Neuronal stem cell (in vitro differentiated cells): ENCODE measurements at regions not wholly inside any gene's neighbourhood (a gene's known extent, or its start where the extent isn't known, plus 50 kb on each side); places are given as distances from the start of the nearest gene placed in this dataset.

Experiments used
- DNase-seq: peaks from one replicate; pipeline ENCODE4 v3.0.0-alpha.2; 2013; ENCODE audit warnings: low spot score
- H2AFZ ChIP-seq: one replicate; pipeline ENCODE4 v1.6.1; 2013; ENCODE audit warnings: mild to moderate bottlenecking, low read length, inconsistent platforms
- H2AK5ac ChIP-seq: 2 replicates; pipeline ENCODE4 v1.6.1; 2013; ENCODE audit warnings: low read depth, mild to moderate bottlenecking, inconsistent platforms, low read length, moderate library complexity, mixed read lengths
- H2BK120ac ChIP-seq: 2 replicates; pipeline ENCODE4 v1.6.1; 2013; ENCODE audit warnings: low read depth, mild to moderate bottlenecking, inconsistent platforms, low read length, moderate library complexity, mixed read lengths
- H2BK12ac ChIP-seq: one replicate; pipeline ENCODE4 v1.6.1; 2013; ENCODE audit warnings: low read length, inconsistent platforms
- H2BK15ac ChIP-seq: 2 replicates; pipeline ENCODE4 v1.6.1; 2013; ENCODE audit warnings: mild to moderate bottlenecking, low read length, inconsistent platforms, mixed read lengths
- H2BK5ac ChIP-seq: one replicate; pipeline ENCODE4 v1.6.1; 2013; ENCODE audit warnings: inconsistent platforms, mild to moderate bottlenecking, low read length, moderate library complexity
- H3K14ac ChIP-seq: one replicate; pipeline ENCODE4 v1.6.1; 2013; ENCODE audit warnings: low read length, inconsistent platforms
- H3K18ac ChIP-seq: 2 replicates; pipeline ENCODE4 v1.6.1; 2013; ENCODE audit warnings: low read length, inconsistent platforms
- H3K23ac ChIP-seq: 2 replicates; pipeline ENCODE4 v1.6.1; 2013; ENCODE audit warnings: low read depth, mild to moderate bottlenecking, mixed read lengths, low read length, inconsistent platforms; ENCODE audit not compliant: poor library complexity
- H3K27ac ChIP-seq: replicated peaks from 3 replicates; pipeline ENCODE4 v1.5.1; 2013; ENCODE audit warnings: low read length, inconsistent platforms
- H3K27me3 ChIP-seq, 3 experiments: 2 replicates each; pipeline ENCODE4 v1.6.1; 2013; ENCODE audit warnings: low read length in 3 of 3, mild to moderate bottlenecking in 2 of 3, inconsistent platforms in 1 of 3, low read depth in 1 of 3, mixed read lengths in 1 of 3, moderate library complexity in 1 of 3; ENCODE audit not compliant: control insufficient read depth in 3 of 3, insufficient read depth in 3 of 3
- H3K36me3 ChIP-seq, 2 donors: replicated peaks in 1 of 2; 2 replicates each; pipeline ENCODE4 v1.6.1; 2013; ENCODE audit warnings: low read length in 2 of 2; ENCODE audit not compliant: control insufficient read depth in 2 of 2, insufficient read depth in 2 of 2
- H3K4ac ChIP-seq: 2 replicates; pipeline ENCODE4 v1.6.1; 2013; ENCODE audit warnings: inconsistent platforms, mild to moderate bottlenecking, low read length, moderate library complexity
- H3K4me1 ChIP-seq, 2 donors: 1 replicate in 1 of 2; 2 replicates in 1 of 2; pipeline ENCODE4 v1.6.1; 2013; ENCODE audit warnings: low read length in 2 of 2, low read depth in 1 of 2; ENCODE audit not compliant: control insufficient read depth in 2 of 2, insufficient read depth in 1 of 2
- H3K4me2 ChIP-seq: one replicate; pipeline ENCODE4 v1.6.1; 2013; ENCODE audit warnings: mild to moderate bottlenecking, low read length, inconsistent platforms; ENCODE audit not compliant: insufficient read depth, poor library complexity, severe bottlenecking
- H3K4me3 ChIP-seq, 2 donors: 2 replicates each; pipeline ENCODE4 v1.5.1; 2013; ENCODE audit warnings: low read length in 2 of 2, mild to moderate bottlenecking in 2 of 2, inconsistent platforms in 1 of 2, moderate library complexity in 1 of 2
- H3K79me1 ChIP-seq: one replicate; pipeline ENCODE4 v1.6.1; 2013; ENCODE audit warnings: low read depth, mild to moderate bottlenecking, inconsistent platforms, low read length, moderate library complexity
- H3K9ac ChIP-seq: one replicate; pipeline ENCODE4 v1.6.1; 2013; ENCODE audit warnings: mild to moderate bottlenecking, low read depth, low read length, inconsistent platforms; ENCODE audit not compliant: poor library complexity
- H3K9me3 ChIP-seq, 2 donors: replicated peaks in 1 of 2; 2 replicates each; pipeline versions ENCODE3 to v1.6.1; 2013; ENCODE audit warnings: low read length in 2 of 2, mild to moderate bottlenecking in 2 of 2, inconsistent platforms in 1 of 2, low read depth in 1 of 2, mixed read lengths in 1 of 2, moderate library complexity in 1 of 2; ENCODE audit not compliant: control insufficient read depth in 2 of 2, insufficient read depth in 1 of 2
- H4K8ac ChIP-seq: one replicate; pipeline ENCODE4 v1.6.1; 2013; ENCODE audit warnings: low read depth, mild to moderate bottlenecking, inconsistent platforms, low read length, moderate library complexity
- H4K91ac ChIP-seq: one replicate; pipeline ENCODE4 v1.6.1; 2013; ENCODE audit warnings: low read length, low read depth, mild to moderate bottlenecking, inconsistent platforms; ENCODE audit not compliant: poor library complexity
- WGBS, 2 donors: extraction: QIAGEN DNeasy Blood & Tissue Kit; methylation state at CpG; one replicate each; pipeline ENCODE4 v1.1.7; 2013; ENCODE audit warnings: missing lambda C conversion rate in 2 of 2, mixed read lengths in 1 of 2; ENCODE audit not compliant: insufficient read length in 2 of 2, insufficient replicate concordance in 1 of 2; ENCODE audit errors: extremely low coverage in 2 of 2; 5-methylcytosine and 5-hydroxymethylcytosine counted together

DNA sequence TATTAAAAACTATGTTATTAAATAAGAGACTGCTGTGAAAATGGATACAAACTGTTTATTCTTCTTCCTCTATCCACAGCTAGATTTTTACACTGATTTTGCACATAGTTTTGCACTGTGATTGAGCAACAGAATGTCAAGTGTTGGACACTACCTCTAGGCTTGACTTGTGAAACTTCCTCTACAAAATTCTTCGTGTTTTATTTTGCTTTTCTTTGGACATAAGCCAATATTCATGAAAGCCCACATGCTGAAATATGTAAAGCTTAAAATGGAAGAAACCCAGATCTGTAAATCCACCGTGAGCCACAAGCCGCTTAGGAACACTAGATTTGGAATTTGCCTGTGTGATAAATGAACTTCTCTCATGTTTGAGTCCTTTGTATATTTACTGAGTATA, 849.4 kb downstream of the FSTL5 start:
- no peaks in the 10 kb centered on the region for H3K36me3 ChIP-seq
- H3K4me2 ChIP-seq: no peak overlapping the region
- H4K8ac ChIP-seq: no peak overlapping the region
- no peak overlapping the region for H4K91ac ChIP-seq
- H3K27me3 ChIP-seq: no peaks in the 10 kb centered on the region
- H2BK15ac ChIP-seq: no peak overlapping the region
- WGBS, 2 donors: no CpG with 5 or more reads among the region's 3 CpGs
- no peak overlapping the region for H3K4ac ChIP-seq
- H2AK5ac ChIP-seq: no peak overlapping the region
- no peak overlapping the region for H2BK5ac ChIP-seq
- H3K9me3 ChIP-seq: no peaks in the 10 kb centered on the region
- H3K4me1 ChIP-seq: no peaks in the 10 kb centered on the region
- no peak overlapping the region for H3K23ac ChIP-seq
- no peak overlapping the region for H2BK12ac ChIP-seq
- no peak overlapping the region for H3K9ac ChIP-seq
- no peak overlapping the region for H3K4me3 ChIP-seq
- no peak overlapping the region for H3K27ac ChIP-seq
- no peak for DNase-seq
- H3K79me1 ChIP-seq: no peaks in the 10 kb centered on the region
- no peak overlapping the region for H3K18ac ChIP-seq
- H3K14ac ChIP-seq: no peak overlapping the region
- H2AFZ ChIP-seq: no peak overlapping the region
- no peak overlapping the region for H2BK120ac ChIP-seq

DNA sequence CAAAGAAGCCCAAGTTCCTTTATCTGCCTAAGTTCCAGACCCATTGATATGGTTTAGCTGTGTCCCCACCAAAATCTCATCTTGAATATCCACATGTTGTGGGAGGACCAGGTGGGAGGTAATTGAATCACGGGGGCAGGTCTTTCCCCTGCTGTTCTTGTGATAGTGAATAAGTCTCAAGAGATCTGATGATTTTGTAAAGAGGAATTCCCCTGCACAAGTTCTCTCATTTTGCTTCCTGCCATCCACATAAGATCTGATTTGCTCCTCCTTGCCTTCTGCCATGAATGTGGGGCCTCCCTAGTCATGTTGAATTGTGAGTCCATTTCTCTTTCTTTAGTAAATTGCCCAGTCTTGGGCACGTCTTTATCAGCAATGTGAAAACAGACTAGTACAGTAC, 860.2 kb downstream of the FSTL5 start:
- no peaks in the 10 kb centered on the region for H3K27me3 ChIP-seq
- no peak overlapping the region for H3K4ac ChIP-seq
- no peaks in the 10 kb centered on the region for H3K36me3 ChIP-seq
- no peak overlapping the region for H2BK15ac ChIP-seq
- no peak for DNase-seq
- no peak overlapping the region for H3K9ac ChIP-seq
- H2AK5ac ChIP-seq: no peak overlapping the region
- no peak overlapping the region for H2AFZ ChIP-seq
- WGBS, 2 donors: no CpG with 5 or more reads among the region's 2 CpGs
- H2BK5ac ChIP-seq: no peak overlapping the region
- no peak overlapping the region for H4K91ac ChIP-seq
- H2BK12ac ChIP-seq: no peak overlapping the region
- H3K79me1 ChIP-seq: no peaks in the 10 kb centered on the region
- H3K4me2 ChIP-seq: no peak overlapping the region
- H4K8ac ChIP-seq: no peak overlapping the region
- no peak overlapping the region for H3K4me3 ChIP-seq
- no peak overlapping the region for H2BK120ac ChIP-seq
- no peak overlapping the region for H3K18ac ChIP-seq
- H3K9me3 ChIP-seq: no peaks in the 10 kb centered on the region
- H3K23ac ChIP-seq: no peak overlapping the region
- no peaks in the 10 kb centered on the region for H3K4me1 ChIP-seq
- no peak overlapping the region for H3K27ac ChIP-seq
- H3K14ac ChIP-seq: no peak overlapping the region

DNA sequence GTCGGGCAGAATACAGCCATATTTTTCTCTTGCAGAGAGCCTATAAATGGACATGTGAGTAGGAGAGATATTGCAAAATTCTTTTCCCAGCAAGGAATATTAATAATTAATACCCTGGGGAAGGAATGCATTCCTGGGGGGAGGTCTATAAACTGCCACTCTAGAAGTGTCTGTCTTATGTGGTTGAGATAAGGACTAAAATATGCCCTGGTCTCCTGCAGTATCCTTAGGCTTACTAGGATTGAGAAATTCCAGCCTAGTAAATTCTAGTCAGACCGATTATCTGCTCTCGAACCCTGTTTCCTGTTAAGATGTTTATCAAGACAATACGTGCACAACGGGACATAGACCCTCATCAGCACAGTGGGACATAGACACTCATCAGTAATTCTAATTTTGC, 872.6 kb downstream of the FSTL5 start:
- no peak overlapping the region for H2AK5ac ChIP-seq
- H3K4me3 ChIP-seq: no peak overlapping the region
- no peaks in the 10 kb centered on the region for H3K9me3 ChIP-seq
- H2AFZ ChIP-seq: no peak overlapping the region
- H2BK15ac ChIP-seq: no peak overlapping the region
- no peak overlapping the region for H3K23ac ChIP-seq
- H2BK12ac ChIP-seq: no peak overlapping the region
- peaks cover 0 to 1% (median 0%) of the 10 kb centered on the region in 3 experiments for H3K27me3 ChIP-seq
- H2BK5ac ChIP-seq: no peak overlapping the region
- no peak for DNase-seq
- H3K79me1 ChIP-seq: no peaks in the 10 kb centered on the region
- no peak overlapping the region for H4K91ac ChIP-seq
- H2BK120ac ChIP-seq: no peak overlapping the region
- H3K9ac ChIP-seq: no peak overlapping the region
- no peak overlapping the region for H3K18ac ChIP-seq
- no peaks in the 10 kb centered on the region for H3K4me1 ChIP-seq
- WGBS, 2 donors: no CpG with 5 or more reads among the region's 5 CpGs
- H3K4me2 ChIP-seq: no peak overlapping the region
- H3K4ac ChIP-seq: no peak overlapping the region
- H3K36me3 ChIP-seq: no peaks in the 10 kb centered on the region
- H3K14ac ChIP-seq: no peak overlapping the region
- no peak overlapping the region for H3K27ac ChIP-seq
- H4K8ac ChIP-seq: no peak overlapping the region

DNA sequence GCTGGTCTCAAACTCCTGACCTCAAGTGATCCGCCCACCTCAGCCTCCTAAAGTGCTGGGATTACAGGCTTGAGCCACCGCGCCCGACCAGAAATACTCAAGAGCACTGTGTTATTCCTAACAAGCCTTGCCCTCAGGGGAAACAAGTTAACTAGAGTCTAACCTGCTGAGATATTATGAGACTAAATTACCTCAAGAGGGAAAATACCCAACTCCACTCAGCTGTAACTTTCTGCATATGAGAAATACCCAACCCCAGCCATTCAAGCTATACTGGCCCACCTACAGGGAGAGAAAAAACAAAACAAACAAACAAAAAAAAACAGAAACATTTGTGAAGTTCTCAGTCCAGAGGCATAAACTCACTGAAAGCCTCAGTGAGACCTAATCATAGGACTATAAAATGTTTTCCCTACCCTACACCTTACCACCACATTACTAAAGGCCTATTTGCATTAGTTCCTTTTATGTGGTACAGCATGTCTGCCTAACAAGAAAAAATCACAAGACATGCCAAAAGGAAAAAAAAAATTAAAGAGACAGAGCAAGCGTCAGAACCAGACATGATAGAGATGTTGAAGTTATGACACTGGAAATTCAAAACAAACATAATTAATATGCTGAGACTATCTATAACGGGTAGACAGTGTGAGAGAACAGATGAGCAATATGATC, 876.0 kb downstream of the FSTL5 start:
- H3K36me3 ChIP-seq: no peaks in the 10 kb centered on the region
- no peak overlapping the region for H3K23ac ChIP-seq
- H2BK12ac ChIP-seq: no peak overlapping the region
- H3K4me1 ChIP-seq: no peaks in the 10 kb centered on the region
- no peak overlapping the region for H3K27ac ChIP-seq
- no peaks in the 10 kb centered on the region for H3K9me3 ChIP-seq
- no CpG with 5 or more reads among the region's 6 CpGs for whole genome bisulfite sequencing, 2 donors
- no peak overlapping the region for H3K9ac ChIP-seq
- no peak overlapping the region for H3K18ac ChIP-seq
- no peak overlapping the region for H2BK5ac ChIP-seq
- no peak overlapping the region for H2BK120ac ChIP-seq
- H3K79me1 ChIP-seq: no peaks in the 10 kb centered on the region
- no peak overlapping the region for H2AFZ ChIP-seq
- no peak overlapping the region for H2BK15ac ChIP-seq
- no peak overlapping the region for H3K4ac ChIP-seq
- H4K91ac ChIP-seq: no peak overlapping the region
- H4K8ac ChIP-seq: no peak overlapping the region
- no peaks in the 10 kb centered on the region for H3K27me3 ChIP-seq
- no peak overlapping the region for H3K4me2 ChIP-seq
- no peak overlapping the region for H3K4me3 ChIP-seq
- no peak overlapping the region for H2AK5ac ChIP-seq
- no peak for DNase-seq
- no peak overlapping the region for H3K14ac ChIP-seq
